HepG2 (cell line): ENCODE measurements at regions not wholly inside any gene's neighbourhood (a gene's known extent, or its start where the extent isn't known, plus 50 kb on each side); places are given as distances from the start of the nearest gene placed in this dataset.

Experiments
- CHD4 ChIP-seq: fragments of 200-600 bp; sonication (generic); IDR thresholded peaks from 2 replicates; pipeline ENCODE4 v1.7.0; 2017; ENCODE audit warnings: mild to moderate bottlenecking, low read length, borderline replicate concordance
- MZF1 ChIP-seq: sonication (generic); formaldehyde crosslinking; IDR thresholded peaks from 2 replicates; pipeline ENCODE4 v1.8.1; 2023; ENCODE audit warnings: mild to moderate bottlenecking, missing genetic modification reagents, borderline replicate concordance
- NPAS2 ChIP-seq: sonication (generic); formaldehyde crosslinking; IDR thresholded peaks from 2 replicates; pipeline ENCODE4 v1.8.0; 2022; ENCODE audit warnings: mild to moderate bottlenecking, missing genetic modification reagents, borderline replicate concordance
- POLR2AphosphoS2 ChIP-seq: IDR thresholded peaks from 2 replicates; pipeline ENCODE4 v1.6.1; 2011; ENCODE audit warnings: low read depth, low read length, improper control_type of control experiment
- ZNF138 ChIP-seq: sonication (generic); formaldehyde crosslinking; IDR thresholded peaks from 2 replicates; pipeline ENCODE4 v1.5.0; 2020; ENCODE audit warnings: mild to moderate bottlenecking, low read depth, missing genetic modification reagents
- ZNF354B ChIP-seq: sonication (generic); formaldehyde crosslinking; IDR thresholded peaks from 2 replicates; pipeline ENCODE4 v1.8.0; 2022; ENCODE audit warnings: mild to moderate bottlenecking, missing genetic modification reagents
- ZNF713 ChIP-seq: sonication (generic); formaldehyde crosslinking; IDR thresholded peaks from 2 replicates; pipeline ENCODE4 v1.4.0; 2020; ENCODE audit warnings: mild to moderate bottlenecking, missing genetic modification reagents
- TF ChIP-seq, protein P1 (sequence below): sonication (generic); formaldehyde crosslinking; IDR thresholded peaks from 2 replicates; pipeline ENCODE4 v1.5.0; 2020; ENCODE audit warnings: mild to moderate bottlenecking, missing genetic modification reagents, moderate library complexity
- TF ChIP-seq, protein P2 (sequence below): IDR thresholded peaks from 2 replicates; pipeline ENCODE4 v1.6.1; 2012; ENCODE audit warnings: inconsistent platforms

DNA sequence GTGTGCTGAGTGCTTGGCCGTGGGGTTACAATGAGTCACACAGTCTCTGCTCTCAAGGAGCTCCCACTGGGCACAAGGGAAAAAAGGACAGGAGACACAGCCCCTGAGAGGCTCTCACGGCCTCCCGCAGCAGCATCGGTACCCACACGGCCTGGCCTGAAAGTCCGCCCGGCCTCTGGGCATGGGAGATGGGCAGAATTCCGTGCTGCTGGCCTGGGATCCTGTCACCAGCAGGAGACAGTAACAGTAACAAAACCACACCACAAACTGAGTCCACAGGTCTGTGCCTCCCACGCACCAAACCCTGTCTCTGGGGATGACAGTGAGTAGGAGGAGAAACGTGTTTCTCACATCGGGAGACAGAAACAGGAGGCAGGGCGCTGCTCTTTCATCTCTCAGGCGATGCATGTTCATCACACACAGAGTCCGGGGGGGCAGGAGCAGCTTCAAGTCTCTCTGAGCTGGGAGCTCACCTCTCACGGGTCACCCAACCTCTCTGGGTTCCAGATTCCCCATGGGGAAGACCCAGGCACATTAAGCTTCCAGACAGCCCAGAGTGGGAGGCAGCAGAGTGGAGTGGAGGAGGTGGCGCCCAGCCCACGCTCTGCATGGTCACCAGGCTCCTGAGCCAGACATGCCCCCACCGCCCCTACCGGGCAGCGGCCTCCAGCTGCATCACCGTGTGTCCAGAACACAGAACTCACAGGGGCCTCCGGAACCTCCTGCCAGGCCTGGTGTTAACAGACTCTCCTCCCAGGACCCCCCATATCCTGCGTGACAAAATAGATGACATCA, 124.7 kb upstream of the VSTM2B start:
- TF ChIP-seq MZF1: no peak
- TF ChIP-seq, protein P1, sequence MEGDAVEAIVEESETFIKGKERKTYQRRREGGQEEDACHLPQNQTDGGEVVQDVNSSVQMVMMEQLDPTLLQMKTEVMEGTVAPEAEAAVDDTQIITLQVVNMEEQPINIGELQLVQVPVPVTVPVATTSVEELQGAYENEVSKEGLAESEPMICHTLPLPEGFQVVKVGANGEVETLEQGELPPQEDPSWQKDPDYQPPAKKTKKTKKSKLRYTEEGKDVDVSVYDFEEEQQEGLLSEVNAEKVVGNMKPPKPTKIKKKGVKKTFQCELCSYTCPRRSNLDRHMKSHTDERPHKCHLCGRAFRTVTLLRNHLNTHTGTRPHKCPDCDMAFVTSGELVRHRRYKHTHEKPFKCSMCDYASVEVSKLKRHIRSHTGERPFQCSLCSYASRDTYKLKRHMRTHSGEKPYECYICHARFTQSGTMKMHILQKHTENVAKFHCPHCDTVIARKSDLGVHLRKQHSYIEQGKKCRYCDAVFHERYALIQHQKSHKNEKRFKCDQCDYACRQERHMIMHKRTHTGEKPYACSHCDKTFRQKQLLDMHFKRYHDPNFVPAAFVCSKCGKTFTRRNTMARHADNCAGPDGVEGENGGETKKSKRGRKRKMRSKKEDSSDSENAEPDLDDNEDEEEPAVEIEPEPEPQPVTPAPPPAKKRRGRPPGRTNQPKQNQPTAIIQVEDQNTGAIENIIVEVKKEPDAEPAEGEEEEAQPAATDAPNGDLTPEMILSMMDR (CRISPR knock-in tag): no peak
- no peak for TF ChIP-seq POLR2AphosphoS2
- no peak for TF ChIP-seq CHD4
- no peak for TF ChIP-seq NPAS2 (CRISPR knock-in tag)
- no peak for TF ChIP-seq ZNF713
- no peak for TF ChIP-seq ZNF138
- TF ChIP-seq, protein P2, sequence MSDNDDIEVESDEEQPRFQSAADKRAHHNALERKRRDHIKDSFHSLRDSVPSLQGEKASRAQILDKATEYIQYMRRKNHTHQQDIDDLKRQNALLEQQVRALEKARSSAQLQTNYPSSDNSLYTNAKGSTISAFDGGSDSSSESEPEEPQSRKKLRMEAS: no peak
- TF ChIP-seq ZNF354B (CRISPR knock-in tag): no peak
